ENCODE measurements at regions not wholly inside any gene's neighbourhood (a gene's known extent, or its start where the extent isn't known, plus 50 kb on each side); places are given as distances from the start of the nearest gene placed in this dataset.

- Histone ChIP-seq H3K4me1 (no peaks in the 10 kb centered on the region), H3K36me3 (no peaks in the 10 kb centered on the region), H3K27me3 (no peaks in the 10 kb centered on the region), H3K27ac (no peak overlapping the region), H3K4me3 (no peak overlapping the region), H3K9me3 (no peaks in the 10 kb centered on the region)
- no peak for DNase-seq
- ATAC-seq = no peak
- in situ Hi-C loops (cut with MboI; ENCODE audit: low sequenced_read_pairs in 4 of 4) = no loop called here
- intact Hi-C loops (cut with DNase I; ENCODE audit: low total_unique reads) = no loop called here
- TF ChIP-seq CTCF (IDR thresholded peaks at IDR 0.05 in 4 of 5, conservative IDR thresholded peaks at IDR 0.05 in 1 of 5) (no peak), POLR2A (IDR thresholded peaks at IDR 0.05) (no peak)
Observed at GRCh38 chr4:184313702-184314659, 96.3 kb upstream of the ENPP6 start.

DNA sequence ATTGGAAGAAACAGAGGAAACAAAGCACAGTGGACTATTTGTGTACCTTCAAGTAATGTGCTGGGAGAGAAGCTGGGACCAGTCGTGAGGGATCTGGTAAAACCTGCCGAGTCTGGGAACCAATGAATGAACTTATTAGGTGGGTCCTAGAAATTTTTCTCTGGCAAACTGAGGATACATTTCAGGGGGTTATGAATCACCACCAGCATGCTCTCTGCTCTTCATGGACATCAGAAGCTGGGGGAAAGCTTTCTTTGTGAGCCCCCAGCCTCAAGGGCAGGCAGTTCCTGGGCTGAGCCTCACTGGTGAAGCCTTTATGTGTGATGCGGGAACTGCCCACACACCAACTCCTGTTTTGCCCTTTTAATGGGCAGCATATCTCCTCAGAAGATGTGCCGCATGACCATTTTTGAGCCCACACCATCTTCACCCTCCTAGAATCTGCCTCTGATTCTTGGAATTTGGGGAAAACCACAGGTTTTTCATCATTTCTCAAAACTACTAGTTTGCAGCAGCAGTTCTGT, 95.4 kb upstream of the ENPP6 start:
- in situ Hi-C loops (cut with MboI; ENCODE audit: low sequenced_read_pairs in 4 of 4) (no loop called here), intact Hi-C loops (cut with DNase I; ENCODE audit: low total_unique reads) (no loop called here)
- no peak for DNase-seq
- Histone ChIP-seq H3K9me3 (no peaks in the 10 kb centered on the region), H3K27me3 (no peaks in the 10 kb centered on the region), H3K36me3 (no peaks in the 10 kb centered on the region), H3K4me3 (no peak overlapping the region), H3K27ac (no peak overlapping the region), H3K4me1 (no peaks in the 10 kb centered on the region)
- TF ChIP-seq CTCF (IDR thresholded peaks at IDR 0.05 in 4 of 5, conservative IDR thresholded peaks at IDR 0.05 in 1 of 5) (no peak), POLR2A (IDR thresholded peaks at IDR 0.05) (no peak)
- ATAC-seq = no peak

DNA sequence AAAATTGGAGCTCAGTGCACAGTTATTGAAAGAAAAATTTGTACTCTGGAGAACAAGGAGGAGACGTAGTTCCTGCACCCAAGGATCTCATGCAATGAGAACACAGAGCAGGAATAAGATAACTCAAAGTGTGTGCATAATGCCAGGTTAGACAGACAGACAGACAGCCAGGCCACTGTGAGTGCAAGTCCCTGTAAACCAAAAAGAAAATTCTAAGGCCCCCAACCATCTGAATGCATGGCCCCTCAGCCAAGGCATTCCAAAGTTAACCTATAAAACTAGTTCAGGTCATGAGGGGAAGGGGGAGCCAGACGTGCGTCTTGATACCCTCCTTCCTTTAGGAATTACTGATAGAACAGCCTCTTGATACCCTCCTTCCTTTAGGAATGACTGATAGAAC, 94.5 kb upstream of the ENPP6 start:
- no peak for TF ChIP-seq CTCF (IDR thresholded peaks at IDR 0.05 in 4 of 5, conservative IDR thresholded peaks at IDR 0.05 in 1 of 5)
- no peak overlapping the region for H3K27ac ChIP-seq
- no peaks in the 10 kb centered on the region for H3K9me3 ChIP-seq
- no peaks in the 10 kb centered on the region for H3K4me1 ChIP-seq
- H3K36me3 ChIP-seq = no peaks in the 10 kb centered on the region
- ATAC-seq (no peak), DNase-seq (no peak)
- no peak overlapping the region for H3K4me3 ChIP-seq
- in situ Hi-C loops (cut with MboI; ENCODE audit: low sequenced_read_pairs in 4 of 4) = no loop called here
- no peaks in the 10 kb centered on the region for H3K27me3 ChIP-seq
- intact Hi-C loops (cut with DNase I; ENCODE audit: low total_unique reads) = no loop called here

- intact Hi-C loops (cut with DNase I; ENCODE audit: low total_unique reads) = no loop called here
- in situ Hi-C loops (cut with MboI; ENCODE audit: low sequenced_read_pairs in 4 of 4) = no loop called here
- DNase-seq (no peak), ATAC-seq (no peak)
- H3K27ac ChIP-seq = no peak overlapping the region
- H3K4me3 ChIP-seq = no peak overlapping the region
- TF ChIP-seq POLR2A (IDR thresholded peaks at IDR 0.05) (no peak), CTCF (IDR thresholded peaks at IDR 0.05 in 4 of 5, conservative IDR thresholded peaks at IDR 0.05 in 1 of 5) (no peak)
- no peaks in the 10 kb centered on the region for H3K4me1 ChIP-seq
- no peaks in the 10 kb centered on the region for H3K27me3 ChIP-seq
- no peaks in the 10 kb centered on the region for H3K9me3 ChIP-seq
- H3K36me3 ChIP-seq = no peaks in the 10 kb centered on the region
Observed at GRCh38 chr4:184310881-184311709, 93.4 kb upstream of the ENPP6 start.

Data from gastrocnemius medialis (tissue), 4 donors.